Ammon's horn (tissue), 1 donor: ENCODE measurements at regions not wholly inside any gene's neighbourhood (a gene's known extent, or its start where the extent isn't known, plus 50 kb on each side); places are given as distances from the start of the nearest gene placed in this dataset.
"Not testable (repeated sequence)": the region's sequence is repeated elsewhere in the genome, so short reads cannot be mapped to it uniquely, and the experiment has no call there.

Source experiments
- DNase-seq: peaks from one replicate; pipeline ENCODE4 v3.0.0-alpha.2; 2016; ENCODE audit warnings: low spot score

- no peak for DNase-seq
Observed at GRCh38 chr10:8616166-8616565, 561.7 kb downstream of the GATA3 start.

- no peak for DNase-seq
Observed at GRCh38 chr10:8617792-8618191, 563.3 kb downstream of the GATA3 start.

GRCh38 chr10:8618834-8619233 is 564.3 kb downstream of the GATA3 start:
- no peak for DNase-seq

- DNase-seq = no peak
Observed at GRCh38 chr10:8628351-8628750, 573.9 kb downstream of the GATA3 start.

- DNase-seq = no peak
Observed at GRCh38 chr10:8633909-8634308, 579.4 kb downstream of the GATA3 start.

GRCh38 chr10:8636371-8636770 is 581.9 kb downstream of the GATA3 start:
- no peak for DNase-seq

- no peak for DNase-seq
Observed at GRCh38 chr10:8637640-8638039, 583.2 kb downstream of the GATA3 start.

GRCh38 chr10:8638088-8638672 is 583.7 kb downstream of the GATA3 start:
- no peak for DNase-seq

- no peak for DNase-seq
Observed at GRCh38 chr10:8639486-8640185, 585.1 kb downstream of the GATA3 start.

GRCh38 chr10:8640301-8640700 is 585.8 kb downstream of the GATA3 start:
- DNase-seq = no peak

GRCh38 chr10:8640878-8641277 is 586.4 kb downstream of the GATA3 start:
- DNase-seq = no peak

GRCh38 chr10:8656261-8656660 is 601.8 kb downstream of the GATA3 start:
- DNase-seq = no peak

- no peak for DNase-seq
Observed at GRCh38 chr10:8659982-8660381, 605.5 kb downstream of the GATA3 start.

- DNase-seq = no peak
Observed at GRCh38 chr10:8661886-8662285, 607.4 kb downstream of the GATA3 start.

- no peak for DNase-seq
Observed at GRCh38 chr10:8663131-8663530, 608.6 kb downstream of the GATA3 start.

- no peak for DNase-seq
Observed at GRCh38 chr10:8665322-8665721, 610.8 kb downstream of the GATA3 start.

- no peak for DNase-seq
Observed at GRCh38 chr10:8670461-8670860, 616.0 kb downstream of the GATA3 start.

GRCh38 chr10:8674230-8674629 is 619.7 kb downstream of the GATA3 start:
- DNase-seq = no peak

- no peak for DNase-seq
Observed at GRCh38 chr10:8677642-8678041, 623.2 kb downstream of the GATA3 start.

- DNase-seq = not testable (repeated sequence)
Observed at GRCh38 chr10:8684916-8685315, 630.4 kb downstream of the GATA3 start.

GRCh38 chr10:8688881-8689280 is 634.4 kb downstream of the GATA3 start:
- no peak for DNase-seq

GRCh38 chr10:8691498-8692017 is 637.1 kb downstream of the GATA3 start:
- DNase-seq = no peak

- DNase-seq = not testable (repeated sequence)
Observed at GRCh38 chr10:8693635-8694034, 639.1 kb downstream of the GATA3 start.

GRCh38 chr10:8696746-8697145 is 642.3 kb downstream of the GATA3 start:
- DNase-seq = no peak
